ENCODE measurements at regions not wholly inside any gene's neighbourhood (a gene's known extent, or its start where the extent isn't known, plus 50 kb on each side); places are given as distances from the start of the nearest gene placed in this dataset.

DNA sequence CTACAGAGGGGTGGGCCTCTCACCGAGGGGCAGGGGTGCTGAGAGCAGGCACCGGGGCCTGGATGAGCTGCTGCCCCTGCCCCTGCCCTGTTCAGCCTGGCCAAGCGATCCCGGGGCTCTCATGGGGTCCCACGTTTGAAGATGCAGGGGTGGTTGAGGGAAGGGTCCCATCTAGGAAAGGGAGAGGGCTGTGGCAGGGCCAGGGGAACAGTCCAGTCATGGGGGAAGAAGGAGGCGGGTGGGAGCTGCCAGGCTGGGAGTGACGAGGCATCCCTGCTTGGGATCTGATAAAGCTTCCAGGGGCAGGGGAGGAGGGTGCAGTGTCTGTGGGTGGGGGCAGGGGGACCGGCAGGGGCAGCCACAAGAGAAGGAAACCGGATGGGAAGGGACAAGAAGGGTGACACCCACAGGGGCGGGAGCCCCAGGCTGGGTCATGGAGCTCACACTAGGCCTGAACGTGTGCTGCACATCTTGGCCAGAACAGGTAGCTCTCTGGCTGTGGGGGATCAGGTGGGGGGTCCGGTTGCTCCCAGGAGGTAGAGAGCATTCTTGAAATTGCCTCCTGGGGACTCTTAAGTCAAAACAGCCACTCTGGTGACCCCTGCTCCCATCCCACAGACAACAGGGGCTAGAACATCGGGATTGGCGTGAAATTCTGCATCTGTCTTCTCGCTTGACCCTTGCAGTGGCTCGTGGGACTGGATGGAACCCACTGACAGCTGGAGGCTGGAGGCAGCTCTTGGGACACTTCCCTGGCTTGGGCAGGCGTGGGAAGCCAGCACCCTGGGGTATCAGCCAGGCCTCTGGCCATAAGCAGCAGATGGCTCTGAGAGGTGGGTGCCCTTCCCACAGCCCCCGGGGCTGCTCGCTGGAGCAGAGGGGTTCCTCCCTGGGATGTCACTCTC is 58.0 kb upstream of the GATA5 start:
- H3K4me1 Mint-ChIP-seq: no peaks in the 10 kb centered on the region
- DNase-seq (ENCODE audit: low spot score) (no peak), ATAC-seq (no peak)
- POLR2A ChIA-PET: no interaction called here
- no peak overlapping the region for H3K4me3 Mint-ChIP-seq
- no peaks in the 10 kb centered on the region for H3K27me3 Mint-ChIP-seq (ENCODE audit: low read depth)
- TF ChIP-seq NR3C1 (CRISPR knock-in tag; conservative IDR thresholded peaks at IDR 0.05; ENCODE audit: low read depth) (no peak), TEAD1 (CRISPR knock-in tag; IDR thresholded peaks at IDR 0.05) (no peak), SOX15 (CRISPR knock-in tag; IDR thresholded peaks at IDR 0.05) (no peak), PREB (CRISPR knock-in tag; IDR thresholded peaks at IDR 0.05; ENCODE audit: borderline replicate concordance) (no peak), TCF7 (CRISPR knock-in tag; IDR thresholded peaks at IDR 0.05; ENCODE audit: low read depth) (no peak)
- no peaks in the 10 kb centered on the region for H3K9me3 Mint-ChIP-seq
- H3K36me3 Mint-ChIP-seq: no peaks in the 10 kb centered on the region
- CTCF ChIA-PET: interaction anchor here (0.9 kb wide), 1 partner anchor 34 kb away, joined by 8 read pairs; no protein-coding TSS in a partner anchor
- H3K27ac Mint-ChIP-seq: no peak overlapping the region

GRCh38 chr20:62534526-62535221 is 58.9 kb upstream of the GATA5 start:
- H3K4me3 Mint-ChIP-seq: no peak overlapping the region
- DNase-seq (ENCODE audit: low spot score) (no peak), ATAC-seq (no peak)
- H3K27me3 Mint-ChIP-seq (ENCODE audit: low read depth): no peaks in the 10 kb centered on the region
- ChIA-PET CTCF (interaction anchor here (0.9 kb wide), 1 partner anchor 35 kb away, joined by 8 read pairs; no protein-coding TSS in a partner anchor), POLR2A (no interaction called here)
- TF ChIP-seq, protein P1, sequence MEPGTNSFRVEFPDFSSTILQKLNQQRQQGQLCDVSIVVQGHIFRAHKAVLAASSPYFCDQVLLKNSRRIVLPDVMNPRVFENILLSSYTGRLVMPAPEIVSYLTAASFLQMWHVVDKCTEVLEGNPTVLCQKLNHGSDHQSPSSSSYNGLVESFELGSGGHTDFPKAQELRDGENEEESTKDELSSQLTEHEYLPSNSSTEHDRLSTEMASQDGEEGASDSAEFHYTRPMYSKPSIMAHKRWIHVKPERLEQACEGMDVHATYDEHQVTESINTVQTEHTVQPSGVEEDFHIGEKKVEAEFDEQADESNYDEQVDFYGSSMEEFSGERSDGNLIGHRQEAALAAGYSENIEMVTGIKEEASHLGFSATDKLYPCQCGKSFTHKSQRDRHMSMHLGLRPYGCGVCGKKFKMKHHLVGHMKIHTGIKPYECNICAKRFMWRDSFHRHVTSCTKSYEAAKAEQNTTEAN (CRISPR knock-in tag; IDR thresholded peaks at IDR 0.05): no peak
- TF ChIP-seq FOXP1 (CRISPR knock-in tag; IDR thresholded peaks at IDR 0.05; ENCODE audit: borderline replicate concordance) (no peak), TEAD1 (CRISPR knock-in tag; IDR thresholded peaks at IDR 0.05) (no peak), ZNF423 (CRISPR knock-in tag; IDR thresholded peaks at IDR 0.05) (no peak), ZNF121 (CRISPR knock-in tag; IDR thresholded peaks at IDR 0.05) (no peak), NFE2L1 (CRISPR knock-in tag; IDR thresholded peaks at IDR 0.05) (no peak), SMAD4 (CRISPR knock-in tag; IDR thresholded peaks at IDR 0.05) (no peak)
- no peaks in the 10 kb centered on the region for H3K4me1 Mint-ChIP-seq
- H3K9me3 Mint-ChIP-seq: no peaks in the 10 kb centered on the region
- H3K27ac Mint-ChIP-seq: no peak overlapping the region; the same call in 1 of the 2 replicates
- H3K36me3 Mint-ChIP-seq: no peaks in the 10 kb centered on the region

- ChIA-PET POLR2A (no interaction called here), CTCF (interaction anchor here (0.6 kb wide), 1 partner anchor 82 kb away, joined by 3 read pairs; no protein-coding TSS in a partner anchor)
- H3K4me1 Mint-ChIP-seq: no peaks in the 10 kb centered on the region
- no peak overlapping the region for H3K4me3 Mint-ChIP-seq
- TF ChIP-seq MAX (CRISPR knock-in tag; IDR thresholded peaks at IDR 0.05) (no peak), KAT7 (CRISPR knock-in tag; IDR thresholded peaks at IDR 0.05; ENCODE audit: borderline replicate concordance) (no peak), OVOL2 (CRISPR knock-in tag; IDR thresholded peaks at IDR 0.05; ENCODE audit: borderline replicate concordance) (no peak), MYBL2 (CRISPR knock-in tag; IDR thresholded peaks at IDR 0.05) (no peak), NFATC4 (CRISPR knock-in tag; IDR thresholded peaks at IDR 0.05) (no peak), ZNF281 (CRISPR knock-in tag; IDR thresholded peaks at IDR 0.05) (no peak), NR2C2 (CRISPR knock-in tag; IDR thresholded peaks at IDR 0.05) (no peak), ZNF423 (CRISPR knock-in tag; IDR thresholded peaks at IDR 0.05) (no peak)
- TF ChIP-seq, protein P2, sequence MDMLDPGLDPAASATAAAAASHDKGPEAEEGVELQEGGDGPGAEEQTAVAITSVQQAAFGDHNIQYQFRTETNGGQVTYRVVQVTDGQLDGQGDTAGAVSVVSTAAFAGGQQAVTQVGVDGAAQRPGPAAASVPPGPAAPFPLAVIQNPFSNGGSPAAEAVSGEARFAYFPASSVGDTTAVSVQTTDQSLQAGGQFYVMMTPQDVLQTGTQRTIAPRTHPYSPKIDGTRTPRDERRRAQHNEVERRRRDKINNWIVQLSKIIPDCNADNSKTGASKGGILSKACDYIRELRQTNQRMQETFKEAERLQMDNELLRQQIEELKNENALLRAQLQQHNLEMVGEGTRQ (CRISPR knock-in tag; IDR thresholded peaks at IDR 0.05): no peak
- H3K9me3 Mint-ChIP-seq: no peaks in the 10 kb centered on the region
- no peak for DNase-seq (ENCODE audit: low spot score)
- no peaks in the 10 kb centered on the region for H3K27me3 Mint-ChIP-seq (ENCODE audit: low read depth)
- no peak for ATAC-seq
- H3K36me3 Mint-ChIP-seq: no peaks in the 10 kb centered on the region
- no peak overlapping the region for H3K27ac Mint-ChIP-seq
These were observed 59.6 kb upstream of the GATA5 start for GRCh38 chr20:62535282-62535811.
